Suppressor macrophage treated with lipopolysaccharide for 4 hours (primary cell): ENCODE measurements at regions not wholly inside any gene's neighbourhood (a gene's known extent, or its start where the extent isn't known, plus 50 kb on each side); places are given as distances from the start of the nearest gene placed in this dataset.

Experiments used
- DNase-seq: peaks from one replicate; pipeline ENCODE4 v3.0.0-alpha.2; 2020

- no peak for DNase-seq
Measured at GRCh38 chr1:5748286-5749225, 243.7 kb downstream of the NPHP4 start.

GRCh38 chr1:5747426-5748285 is 244.6 kb downstream of the NPHP4 start:
- no peak for DNase-seq

GRCh38 chr1:5746611-5747425 is 245.4 kb downstream of the NPHP4 start:
- DNase-seq = no peak

- peak; percentile 73 for DNase-seq
Measured at GRCh38 chr1:5745800-5746610, 246.2 kb downstream of the NPHP4 start.

- DNase-seq = no peak
Measured at GRCh38 chr1:5744911-5745799, 247.1 kb downstream of the NPHP4 start.

GRCh38 chr1:5744341-5744740 is 247.9 kb downstream of the NPHP4 start:
- no peak for DNase-seq

GRCh38 chr1:5743435-5744095 is 248.7 kb downstream of the NPHP4 start:
- no peak for DNase-seq

- no peak for DNase-seq
Measured at GRCh38 chr1:5742801-5743200, 249.4 kb downstream of the NPHP4 start.

- DNase-seq = no peak
Measured at GRCh38 chr1:5742032-5742431, 250.2 kb downstream of the NPHP4 start.

GRCh38 chr1:5740865-5741860 is 251.1 kb downstream of the NPHP4 start:
- DNase-seq = no peak

- DNase-seq = no peak
Measured at GRCh38 chr1:5740450-5740849, 251.8 kb downstream of the NPHP4 start.

GRCh38 chr1:5739561-5740078 is 252.6 kb downstream of the NPHP4 start:
- DNase-seq = no peak

- no peak for DNase-seq
Measured at GRCh38 chr1:5738911-5739462, 253.2 kb downstream of the NPHP4 start.

- no peak for DNase-seq
Measured at GRCh38 chr1:5737081-5737480, 255.1 kb downstream of the NPHP4 start.

GRCh38 chr1:5734996-5735395 is 257.2 kb downstream of the NPHP4 start:
- DNase-seq = no peak

GRCh38 chr1:5734414-5734813 is 257.8 kb downstream of the NPHP4 start:
- DNase-seq = no peak

- no peak for DNase-seq
Measured at GRCh38 chr1:5733596-5733995, 258.6 kb downstream of the NPHP4 start.

- no peak for DNase-seq
Measured at GRCh38 chr1:5731110-5731423, 261.2 kb downstream of the NPHP4 start.
